ENCODE measurements at regions not wholly inside any gene's neighbourhood (a gene's known extent, or its start where the extent isn't known, plus 50 kb on each side); places are given as distances from the start of the nearest gene placed in this dataset.

DNA sequence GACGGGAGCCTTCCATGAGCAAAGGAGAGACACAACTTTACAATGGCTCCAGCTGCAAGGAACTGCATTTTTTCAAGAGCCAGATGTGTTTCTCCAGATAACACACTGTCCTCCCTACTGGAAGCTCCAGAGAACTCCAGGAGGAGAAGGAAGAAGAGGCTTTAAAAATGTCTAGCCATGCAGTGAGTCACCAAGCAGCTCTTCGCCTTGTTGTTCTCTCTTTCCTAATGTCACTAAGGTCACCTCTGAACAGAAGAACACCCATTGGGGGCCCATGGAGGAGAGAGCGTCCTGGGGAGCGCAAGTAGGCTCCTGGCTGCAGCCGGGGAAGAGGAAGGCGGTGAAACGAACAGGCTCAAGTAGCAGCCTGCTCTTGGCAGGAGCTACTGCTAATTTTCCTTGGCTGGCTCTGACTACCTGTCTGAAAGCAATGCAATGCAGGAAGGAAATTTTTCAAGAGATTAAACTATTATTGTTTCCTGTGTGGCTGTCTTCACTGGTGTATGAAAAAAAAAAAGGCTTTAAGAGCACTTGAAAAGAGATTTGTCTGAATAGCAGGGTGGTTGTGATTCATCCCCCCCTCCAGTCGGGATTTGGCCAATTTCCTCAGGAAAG, 321.9 kb downstream of the SETD4 start:
- H2AFZ ChIP-seq (ENCODE audit: low read depth) = peak overlapping the region; percentile 71; the same call in 1 of the 2 replicates

DNA sequence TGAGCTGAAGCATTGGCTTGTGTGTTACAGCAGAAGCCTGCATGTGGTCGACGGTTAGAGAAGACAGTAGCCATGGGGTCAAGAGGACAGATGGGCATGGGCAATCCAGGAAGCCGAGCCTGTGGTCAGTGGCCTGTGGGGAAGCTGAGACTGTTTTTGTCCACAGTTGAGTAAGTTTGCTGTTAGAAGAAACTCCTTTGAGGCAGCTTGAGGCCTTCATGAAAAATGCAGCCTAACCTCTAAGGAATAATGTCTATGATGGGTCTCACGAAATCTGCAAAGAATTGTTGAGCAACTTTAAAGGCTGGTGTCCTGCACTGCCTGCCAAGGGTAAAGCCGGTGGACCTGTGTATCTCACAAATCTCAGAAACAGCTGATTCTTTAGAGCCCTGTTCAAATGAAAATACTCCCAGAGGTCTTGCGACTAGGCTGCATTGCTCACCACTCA, 322.4 kb downstream of the SETD4 start:
- Histone ChIP-seq H3K36me3 (replicated peaks in 1 of 2; ENCODE audit: control insufficient read depth in 1 of 2, insufficient read depth in 2 of 2, low read length in 1 of 2) (no peaks in the 10 kb centered on the region), H3K27ac (ENCODE audit: low read depth in 2 of 2, low read length in 1 of 2) (no peak overlapping the region; a peak in 1 of 4 replicates), H3K4me1 (ENCODE audit: control insufficient read depth in 1 of 2, insufficient read depth in 2 of 2, low read depth in 1 of 2, low read length in 1 of 2) (peaks cover 0 to 15% of the 10 kb centered on the region in 2 experiments; a peak in 2 of 4 replicates), H3K27me3 (ENCODE audit: insufficient read depth) (peaks cover 2% of the 10 kb centered on the region; the same call in 1 of the 2 replicates), H3F3A (replicated peaks; ENCODE audit: insufficient read depth) (peaks cover 5% of the 10 kb centered on the region), H3K79me2 (ENCODE audit: insufficient read depth) (no peaks in the 10 kb centered on the region), H3K4me3 (ENCODE audit: low read depth in 2 of 2, low read length in 1 of 2) (no peak overlapping the region), H3K9me2 (no peaks in the 10 kb centered on the region), H2AFZ (ENCODE audit: low read depth) (peak overlapping the region; percentile 71; the same call in 1 of the 2 replicates), H4K20me1 (ENCODE audit: insufficient read depth) (no peaks in the 10 kb centered on the region), H3K9ac (no peak overlapping the region), H3K9me3 (peaks cover 3% of the 10 kb centered on the region; the same call in 1 of the 2 replicates), H3K4me2 (peak overlapping the region; percentile 36; the same call in 1 of the 2 replicates)
- DNase-seq = no peak
- ChIA-PET CTCF (interaction anchor here (0.6 kb wide), 1 partner anchor 301 kb away, joined by 3 read pairs; no protein-coding TSS in a partner anchor), POLR2A (no interaction called here)
- WGBS (ENCODE audit: low lambda C conversion rate) = 19% methylated on average over 6 of the region's 6 CpGs
- no peak for TF ChIP-seq JUND (IDR thresholded peaks at IDR 0.05)
- no peak for TF ChIP-seq POLR2AphosphoS5 (IDR thresholded peaks at IDR 0.05; ENCODE audit: low read depth, low read length)
- TF ChIP-seq USF1 (IDR thresholded peaks at IDR 0.05; ENCODE audit: borderline replicate concordance, low read depth) = no peak
- no peak for TF ChIP-seq NRF1 (IDR thresholded peaks at IDR 0.05; ENCODE audit: low read depth, low read length)
- TF ChIP-seq NFIC (IDR thresholded peaks at IDR 0.05; ENCODE audit: borderline replicate concordance) = no peak
- TF ChIP-seq RAD21 (IDR thresholded peaks at IDR 0.05; ENCODE audit: low read length) = no peak
- no peak for TF ChIP-seq GABPA (IDR thresholded peaks at IDR 0.05; ENCODE audit: low read depth)
- TF ChIP-seq EP300 (IDR thresholded peaks at IDR 0.05; ENCODE audit: borderline replicate concordance in 1 of 2, low read depth in 1 of 2, low read length in 1 of 2) = no peak

More for the DNA sequence above, 321.9 kb downstream of the SETD4 start:
- peak overlapping the region; percentile 12 to 39; a peak in 3 of 4 replicates for H3K27ac ChIP-seq (ENCODE audit: low read depth in 2 of 2, low read length in 1 of 2)
- H3K9me3 ChIP-seq = peaks cover 3% of the 10 kb centered on the region; the same call in 1 of the 2 replicates
- no peak overlapping the region for H3K4me3 ChIP-seq (ENCODE audit: low read depth in 2 of 2, low read length in 1 of 2)
- ChIA-PET POLR2A (no interaction called here), CTCF (interaction anchor here (0.6 kb wide), 1 partner anchor 302 kb away, joined by 3 read pairs; no protein-coding TSS in a partner anchor)
- H3K79me2 ChIP-seq (ENCODE audit: insufficient read depth) = no peaks in the 10 kb centered on the region
- TF ChIP-seq GATA2 (CRISPR knock-in tag; IDR thresholded peaks at IDR 0.05) = no peak
- TF ChIP-seq NFIC (IDR thresholded peaks at IDR 0.05; ENCODE audit: borderline replicate concordance) = 0 out of 2 replicates have a peak, but pooled peaks have one; percentile 2
- H3K4me2 ChIP-seq = peak overlapping the region; percentile 36; the same call in 1 of the 2 replicates
- DNase-seq = no peak
- WGBS (ENCODE audit: low lambda C conversion rate) = 10% methylated on average over 6 of the region's 8 CpGs
- peaks cover 5% of the 10 kb centered on the region for H3F3A ChIP-seq (replicated peaks; ENCODE audit: insufficient read depth)
- H3K27me3 ChIP-seq (ENCODE audit: insufficient read depth) = no peaks in the 10 kb centered on the region
- no peak overlapping the region for H3K9ac ChIP-seq
- no peaks in the 10 kb centered on the region for H4K20me1 ChIP-seq (ENCODE audit: insufficient read depth)
- H3K9me2 ChIP-seq = no peaks in the 10 kb centered on the region
- H3K36me3 ChIP-seq (replicated peaks in 1 of 2; ENCODE audit: control insufficient read depth in 1 of 2, insufficient read depth in 2 of 2, low read length in 1 of 2) = no peaks in the 10 kb centered on the region
- H3K4me1 ChIP-seq (ENCODE audit: control insufficient read depth in 1 of 2, insufficient read depth in 2 of 2, low read depth in 1 of 2, low read length in 1 of 2) = peaks cover 0 to 15% of the 10 kb centered on the region in 2 experiments; a peak in 2 of 4 replicates

DNA sequence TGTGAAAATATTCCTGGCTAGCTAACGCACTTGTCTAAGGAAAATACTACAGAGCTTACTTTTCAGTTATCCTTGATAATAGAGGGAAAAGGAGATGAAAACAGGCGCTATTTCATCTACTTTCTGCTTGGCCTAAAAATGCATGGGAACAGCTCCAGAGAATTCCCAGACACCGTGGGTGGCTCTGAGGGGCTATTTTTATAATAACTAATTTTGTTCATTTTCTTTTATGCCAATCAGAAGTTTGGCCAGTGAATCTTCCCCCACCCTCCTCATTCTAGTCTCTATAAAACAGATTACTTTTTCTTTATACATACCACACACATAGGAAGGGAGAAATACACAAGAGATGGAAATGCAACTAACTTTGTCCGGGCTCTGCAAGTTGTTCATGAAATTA, 322.9 kb downstream of the SETD4 start:
- POLR2A ChIA-PET = no interaction called here
- no peak for TF ChIP-seq MXI1 (IDR thresholded peaks at IDR 0.05; ENCODE audit: low read depth, low read length)
- no peak for TF ChIP-seq RFX5 (IDR thresholded peaks at IDR 0.05; ENCODE audit: low read length)
- no peak for TF ChIP-seq CHD2 (IDR thresholded peaks at IDR 0.05; ENCODE audit: low read length, partially characterized antibody)
- no peak for TF ChIP-seq EZH2phosphoT487 (IDR thresholded peaks at IDR 0.05; ENCODE audit: borderline replicate concordance, low read depth)
- no peak for TF ChIP-seq SMC3 (IDR thresholded peaks at IDR 0.05; ENCODE audit: low read depth, low read length)
- TF ChIP-seq, protein P1, sequence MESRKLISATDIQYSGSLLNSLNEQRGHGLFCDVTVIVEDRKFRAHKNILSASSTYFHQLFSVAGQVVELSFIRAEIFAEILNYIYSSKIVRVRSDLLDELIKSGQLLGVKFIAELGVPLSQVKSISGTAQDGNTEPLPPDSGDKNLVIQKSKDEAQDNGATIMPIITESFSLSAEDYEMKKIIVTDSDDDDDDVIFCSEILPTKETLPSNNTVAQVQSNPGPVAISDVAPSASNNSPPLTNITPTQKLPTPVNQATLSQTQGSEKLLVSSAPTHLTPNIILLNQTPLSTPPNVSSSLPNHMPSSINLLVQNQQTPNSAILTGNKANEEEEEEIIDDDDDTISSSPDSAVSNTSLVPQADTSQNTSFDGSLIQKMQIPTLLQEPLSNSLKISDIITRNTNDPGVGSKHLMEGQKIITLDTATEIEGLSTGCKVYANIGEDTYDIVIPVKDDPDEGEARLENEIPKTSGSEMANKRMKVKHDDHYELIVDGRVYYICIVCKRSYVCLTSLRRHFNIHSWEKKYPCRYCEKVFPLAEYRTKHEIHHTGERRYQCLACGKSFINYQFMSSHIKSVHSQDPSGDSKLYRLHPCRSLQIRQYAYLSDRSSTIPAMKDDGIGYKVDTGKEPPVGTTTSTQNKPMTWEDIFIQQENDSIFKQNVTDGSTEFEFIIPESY (IDR thresholded peaks at IDR 0.05; ENCODE audit: borderline replicate concordance, low read depth) = no peak
- no peak for TF ChIP-seq RXRA (IDR thresholded peaks at IDR 0.05; ENCODE audit: borderline replicate concordance, low read depth)
- no peak for TF ChIP-seq RAD21 (IDR thresholded peaks at IDR 0.05; ENCODE audit: low read length)
- no peak for TF ChIP-seq RCOR1 (IDR thresholded peaks at IDR 0.05; ENCODE audit: low read length)
- TF ChIP-seq, protein P2, sequence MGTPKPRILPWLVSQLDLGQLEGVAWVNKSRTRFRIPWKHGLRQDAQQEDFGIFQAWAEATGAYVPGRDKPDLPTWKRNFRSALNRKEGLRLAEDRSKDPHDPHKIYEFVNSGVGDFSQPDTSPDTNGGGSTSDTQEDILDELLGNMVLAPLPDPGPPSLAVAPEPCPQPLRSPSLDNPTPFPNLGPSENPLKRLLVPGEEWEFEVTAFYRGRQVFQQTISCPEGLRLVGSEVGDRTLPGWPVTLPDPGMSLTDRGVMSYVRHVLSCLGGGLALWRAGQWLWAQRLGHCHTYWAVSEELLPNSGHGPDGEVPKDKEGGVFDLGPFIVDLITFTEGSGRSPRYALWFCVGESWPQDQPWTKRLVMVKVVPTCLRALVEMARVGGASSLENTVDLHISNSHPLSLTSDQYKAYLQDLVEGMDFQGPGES (IDR thresholded peaks at IDR 0.05; ENCODE audit: low read depth, low read length) = no peak

More for the DNA sequence above, 322.9 kb downstream of the SETD4 start:
- DNase-seq = no peak
- Histone ChIP-seq H3K27me3 (ENCODE audit: insufficient read depth) (peaks cover 7% of the 10 kb centered on the region; the same call in 1 of the 2 replicates), H3K27ac (ENCODE audit: low read depth in 2 of 2, low read length in 1 of 2) (no peak overlapping the region), H3K79me2 (ENCODE audit: insufficient read depth) (no peaks in the 10 kb centered on the region), H3K36me3 (replicated peaks in 1 of 2; ENCODE audit: control insufficient read depth in 1 of 2, insufficient read depth in 2 of 2, low read length in 1 of 2) (no peaks in the 10 kb centered on the region), H3K9me2 (no peaks in the 10 kb centered on the region), H4K20me1 (ENCODE audit: insufficient read depth) (no peaks in the 10 kb centered on the region), H3K4me2 (no peak overlapping the region), H2AFZ (ENCODE audit: low read depth) (no peak overlapping the region), H3K9ac (no peak overlapping the region), H3K9me3 (peaks cover 3% of the 10 kb centered on the region; the same call in 1 of the 2 replicates), H3F3A (replicated peaks; ENCODE audit: insufficient read depth) (peaks cover 5% of the 10 kb centered on the region), H3K4me1 (ENCODE audit: control insufficient read depth in 1 of 2, insufficient read depth in 2 of 2, low read depth in 1 of 2, low read length in 1 of 2) (peaks cover 0 to 15% of the 10 kb centered on the region in 2 experiments; a peak in 2 of 4 replicates), H3K4me3 (ENCODE audit: low read depth in 2 of 2, low read length in 1 of 2) (no peak overlapping the region)
- CTCF ChIA-PET = interaction anchor here (0.6 kb wide), 1 partner anchor 301 kb away, joined by 3 read pairs; no protein-coding TSS in a partner anchor
- 14% methylated on average over 4 of the region's 4 CpGs for WGBS (ENCODE audit: low lambda C conversion rate)

Data from SK-N-SH (cell line).